ENCODE measurements at regions not wholly inside any gene's neighbourhood (a gene's known extent, or its start where the extent isn't known, plus 50 kb on each side); places are given as distances from the start of the nearest gene placed in this dataset.

DNA sequence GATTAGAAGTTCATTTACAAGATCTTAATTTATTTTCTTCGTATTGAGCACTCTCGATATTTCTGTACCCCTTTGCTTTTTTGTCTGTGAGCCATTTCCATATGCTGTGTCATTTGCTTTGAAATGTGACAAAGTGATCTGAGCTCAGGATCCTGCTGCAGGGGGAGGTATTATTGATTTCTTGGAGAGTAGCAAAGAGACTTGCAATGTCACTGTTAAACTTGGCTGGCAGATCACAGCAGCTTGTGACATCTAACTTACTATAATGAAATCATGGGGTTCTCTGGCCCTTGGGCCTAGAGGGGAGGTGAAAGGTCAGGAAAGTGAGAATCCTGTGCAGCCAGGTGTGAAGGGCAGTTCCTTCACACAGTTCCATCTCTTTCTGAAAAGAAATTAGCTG lies 923.4 kb downstream of the REEP3 start:
- no peak for TF ChIP-seq CTCF (IDR thresholded peaks at IDR 0.05)
- no peak overlapping the region for H3K4me3 ChIP-seq
- H3K4me1 ChIP-seq = no peaks in the 10 kb centered on the region
- no peaks in the 10 kb centered on the region for H3K9me3 ChIP-seq
- H3K36me3 ChIP-seq = no peaks in the 10 kb centered on the region
- H3K27ac ChIP-seq = no peak overlapping the region
- DNase-seq (ENCODE audit: low spot score) = no peak
- no peaks in the 10 kb centered on the region for H3K27me3 ChIP-seq

GRCh38 chr10:64449603-64450002 lies 928.4 kb downstream of the REEP3 start:
- no peak for TF ChIP-seq CTCF (IDR thresholded peaks at IDR 0.05)
- no peak for DNase-seq (ENCODE audit: low spot score)
- Histone ChIP-seq H3K4me3 (no peak overlapping the region), H3K36me3 (no peaks in the 10 kb centered on the region), H3K27me3 (no peaks in the 10 kb centered on the region), H3K9me3 (no peaks in the 10 kb centered on the region), H3K27ac (no peak overlapping the region), H3K4me1 (no peaks in the 10 kb centered on the region)

DNA sequence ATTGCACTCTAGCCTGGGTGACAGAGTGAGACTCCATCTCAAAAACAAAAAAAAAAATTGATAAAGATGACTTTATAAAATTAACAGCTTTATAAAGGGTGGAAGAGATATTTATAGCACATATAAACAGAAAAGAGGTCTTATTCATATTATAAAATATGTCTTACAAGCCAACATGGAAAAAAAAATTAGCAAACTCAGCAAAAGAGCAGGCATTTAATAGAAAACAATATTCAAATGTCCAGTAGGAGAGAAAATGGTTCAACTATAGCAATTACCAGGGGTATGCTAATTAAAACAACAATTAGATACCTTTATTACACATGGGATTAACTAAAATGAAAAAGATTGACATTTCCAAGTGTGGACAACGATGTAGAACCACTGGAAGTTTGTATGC lies 929.1 kb downstream of the REEP3 start:
- Histone ChIP-seq H3K9me3 (no peaks in the 10 kb centered on the region), H3K36me3 (no peaks in the 10 kb centered on the region), H3K27ac (no peak overlapping the region), H3K4me3 (no peak overlapping the region), H3K27me3 (no peaks in the 10 kb centered on the region), H3K4me1 (no peaks in the 10 kb centered on the region)
- TF ChIP-seq CTCF (IDR thresholded peaks at IDR 0.05) = no peak
- DNase-seq (ENCODE audit: low spot score) = no peak

DNA sequence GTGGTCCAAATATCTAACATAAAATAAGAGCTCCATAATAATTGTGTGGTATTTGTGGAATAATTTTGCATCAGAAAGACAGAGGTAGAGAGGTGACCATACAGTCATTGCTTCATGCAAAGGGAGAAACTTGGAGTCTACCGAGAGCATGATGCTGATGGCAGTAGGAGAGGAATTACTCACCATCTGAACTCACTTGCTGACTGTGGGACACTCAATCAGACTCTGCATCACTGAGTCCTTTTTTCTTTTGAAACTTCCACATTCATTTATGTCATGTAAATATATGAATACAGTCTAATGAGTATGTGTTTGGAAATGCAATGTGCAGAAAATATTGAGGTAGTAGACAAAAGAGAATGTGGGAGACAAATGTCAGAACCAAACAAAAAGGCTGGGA lies 933.8 kb downstream of the REEP3 start:
- no peak for DNase-seq (ENCODE audit: low spot score)
- H3K27me3 ChIP-seq = no peaks in the 10 kb centered on the region
- no peak overlapping the region for H3K27ac ChIP-seq
- H3K4me1 ChIP-seq = no peaks in the 10 kb centered on the region
- H3K4me3 ChIP-seq = no peak overlapping the region
- H3K9me3 ChIP-seq = no peaks in the 10 kb centered on the region
- H3K36me3 ChIP-seq = no peaks in the 10 kb centered on the region
- TF ChIP-seq CTCF (IDR thresholded peaks at IDR 0.05) = no peak

- Histone ChIP-seq H3K4me1 (no peaks in the 10 kb centered on the region), H3K4me3 (no peak overlapping the region), H3K36me3 (no peaks in the 10 kb centered on the region), H3K27ac (no peak overlapping the region), H3K27me3 (no peaks in the 10 kb centered on the region), H3K9me3 (no peaks in the 10 kb centered on the region)
- no peak for DNase-seq (ENCODE audit: low spot score)
- TF ChIP-seq CTCF (IDR thresholded peaks at IDR 0.05) = no peak
Observed at GRCh38 chr10:64458306-64458705, 937.1 kb downstream of the REEP3 start.

DNA sequence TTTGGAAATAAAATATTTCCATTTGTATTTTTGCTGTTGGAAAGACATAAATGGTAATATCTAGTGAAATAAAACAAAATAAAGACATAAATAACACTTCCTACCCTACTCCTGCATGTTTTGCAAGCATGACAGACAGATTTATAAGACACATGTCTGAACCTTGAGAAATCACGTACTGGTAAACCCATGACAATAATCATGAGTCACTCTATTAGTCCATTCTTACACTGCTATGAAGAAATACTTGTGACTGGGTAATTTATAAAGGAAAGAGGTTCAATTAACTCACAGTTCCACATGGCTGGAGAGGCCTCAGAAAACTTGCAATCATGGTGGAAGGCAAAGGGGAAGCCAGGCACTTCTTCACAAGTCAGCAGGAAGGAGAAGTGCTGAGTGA lies 942.2 kb downstream of the REEP3 start:
- Histone ChIP-seq H3K4me1 (no peaks in the 10 kb centered on the region), H3K27me3 (no peaks in the 10 kb centered on the region), H3K4me3 (no peak overlapping the region), H3K9me3 (no peaks in the 10 kb centered on the region), H3K27ac (no peak overlapping the region), H3K36me3 (no peaks in the 10 kb centered on the region)
- TF ChIP-seq CTCF (IDR thresholded peaks at IDR 0.05) = no peak
- no peak for DNase-seq (ENCODE audit: low spot score)
